GM12878 (cell line): ENCODE measurements at regions not wholly inside any gene's neighbourhood (a gene's known extent, or its start where the extent isn't known, plus 50 kb on each side); places are given as distances from the start of the nearest gene placed in this dataset.

Experiments used
- BHLHE40 ChIP-seq, 2 experiments: fragments of 450-650 bp in 1 of 2; IDR thresholded peaks; 2 replicates each; pipeline ENCODE4 v1.6.1; 2011 to 2017; ENCODE audit warnings: low read depth in 2 of 2, borderline replicate concordance in 1 of 2, improper control_type of control experiment in 1 of 2, low read length in 1 of 2, mild to moderate bottlenecking in 1 of 2
- CHD2 ChIP-seq: IDR thresholded peaks from 2 replicates; pipeline ENCODE4 v1.6.1; 2011; ENCODE audit warnings: low read depth, low read length, improper control_type of control experiment, borderline replicate concordance
- CREB1 ChIP-seq: IDR thresholded peaks from 2 replicates; pipeline ENCODE4 v1.6.1; 2012; ENCODE audit warnings: low read depth, mild to moderate bottlenecking, inconsistent platforms
- EZH2 ChIP-seq: IDR thresholded peaks from 2 replicates; pipeline ENCODE4 v1.6.1; 2012; ENCODE audit warnings: low read depth, mild to moderate bottlenecking, control low read depth, inconsistent platforms, low read length, borderline replicate concordance; ENCODE audit not compliant: control insufficient read depth
- JUNB ChIP-seq: IDR thresholded peaks from 2 replicates; pipeline ENCODE4 v1.6.1; 2016; ENCODE audit warnings: antibody characterized with exemption, mild to moderate bottlenecking
- POLR2A ChIP-seq: IDR thresholded peaks from 2 replicates; pipeline ENCODE4 v1.6.1; 2011; ENCODE audit warnings: low read depth, mild to moderate bottlenecking, low read length
- POLR2AphosphoS5 ChIP-seq: IDR thresholded peaks from 2 replicates; pipeline ENCODE4 v1.6.1; 2011; ENCODE audit warnings: mild to moderate bottlenecking, low read length, inconsistent platforms
- RB1 ChIP-seq: fragments of 450-650 bp; formaldehyde crosslinking; IDR thresholded peaks from 2 replicates; pipeline ENCODE4 v1.6.1; 2017; ENCODE audit warnings: mild to moderate bottlenecking, borderline replicate concordance
- SP1 ChIP-seq: IDR thresholded peaks from one replicate; pipeline ENCODE4 v1.6.1; 2011; ENCODE audit warnings: low read depth, low read length
- TCF7 ChIP-seq: IDR thresholded peaks from 2 replicates; pipeline ENCODE4 v1.6.1; 2014; ENCODE audit warnings: antibody characterized with exemption, borderline replicate concordance
- TF ChIP-seq, protein P1 (sequence below): fragments of 450-650 bp; IDR thresholded peaks from 2 replicates; pipeline ENCODE4 v1.6.1; 2016; ENCODE audit warnings: mild to moderate bottlenecking
- TF ChIP-seq, protein P2 (sequence below): IDR thresholded peaks from 2 replicates; pipeline ENCODE4 v1.6.1; 2011; ENCODE audit warnings: borderline replicate concordance, low read depth, mild to moderate bottlenecking, moderate library complexity, mixed read lengths, low read length; ENCODE audit not compliant: insufficient read depth; ENCODE audit errors: extremely low read length
- TF ChIP-seq, protein P3 (sequence below): IDR thresholded peaks from 2 replicates; pipeline ENCODE4 v1.6.1; 2012; ENCODE audit warnings: low read depth, low read length, improper control_type of control experiment
- TF ChIP-seq, protein P4 (sequence below): IDR thresholded peaks from 2 replicates; pipeline ENCODE4 v1.6.1; 2012; ENCODE audit warnings: low read depth, low read length, improper control_type of control experiment

DNA sequence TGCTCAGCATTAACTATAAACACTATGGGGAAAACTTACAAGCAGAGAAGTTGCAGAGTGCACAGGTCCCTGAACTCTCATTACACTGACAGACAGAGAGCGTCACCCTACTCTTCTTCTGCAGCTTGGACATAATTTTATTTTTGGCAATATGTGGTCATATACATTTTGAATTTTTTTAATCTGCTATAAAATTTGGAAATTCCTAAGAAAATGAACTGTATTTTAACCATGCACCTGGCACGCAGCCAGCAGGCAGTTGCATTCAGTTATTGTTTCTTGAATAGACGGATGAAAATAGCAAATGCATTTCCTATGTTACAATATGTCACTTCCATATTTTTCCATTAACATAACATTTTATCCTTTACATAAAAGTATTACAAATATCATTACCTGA is 100.2 kb downstream of the SLC25A46 start:
- TF ChIP-seq CHD2 = no peak
- TF ChIP-seq, protein P1, sequence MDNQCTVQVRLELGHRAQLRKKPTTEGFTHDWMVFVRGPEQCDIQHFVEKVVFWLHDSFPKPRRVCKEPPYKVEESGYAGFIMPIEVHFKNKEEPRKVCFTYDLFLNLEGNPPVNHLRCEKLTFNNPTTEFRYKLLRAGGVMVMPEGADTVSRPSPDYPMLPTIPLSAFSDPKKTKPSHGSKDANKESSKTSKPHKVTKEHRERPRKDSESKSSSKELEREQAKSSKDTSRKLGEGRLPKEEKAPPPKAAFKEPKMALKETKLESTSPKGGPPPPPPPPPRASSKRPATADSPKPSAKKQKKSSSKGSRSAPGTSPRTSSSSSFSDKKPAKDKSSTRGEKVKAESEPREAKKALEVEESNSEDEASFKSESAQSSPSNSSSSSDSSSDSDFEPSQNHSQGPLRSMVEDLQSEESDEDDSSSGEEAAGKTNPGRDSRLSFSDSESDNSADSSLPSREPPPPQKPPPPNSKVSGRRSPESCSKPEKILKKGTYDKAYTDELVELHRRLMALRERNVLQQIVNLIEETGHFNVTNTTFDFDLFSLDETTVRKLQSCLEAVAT = no peak
- TF ChIP-seq SP1 = no peak
- no peak for TF ChIP-seq BHLHE40 (IDR thresholded peaks at IDR 0.05; ENCODE audit: borderline replicate concordance in 1 of 2, low read depth in 2 of 2, low read length in 1 of 2)
- TF ChIP-seq, protein P2, sequence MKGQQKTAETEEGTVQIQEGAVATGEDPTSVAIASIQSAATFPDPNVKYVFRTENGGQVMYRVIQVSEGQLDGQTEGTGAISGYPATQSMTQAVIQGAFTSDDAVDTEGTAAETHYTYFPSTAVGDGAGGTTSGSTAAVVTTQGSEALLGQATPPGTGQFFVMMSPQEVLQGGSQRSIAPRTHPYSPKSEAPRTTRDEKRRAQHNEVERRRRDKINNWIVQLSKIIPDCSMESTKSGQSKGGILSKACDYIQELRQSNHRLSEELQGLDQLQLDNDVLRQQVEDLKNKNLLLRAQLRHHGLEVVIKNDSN = no peak
- no peak for TF ChIP-seq CREB1
- TF ChIP-seq POLR2AphosphoS5 = no peak
- TF ChIP-seq, protein P3, sequence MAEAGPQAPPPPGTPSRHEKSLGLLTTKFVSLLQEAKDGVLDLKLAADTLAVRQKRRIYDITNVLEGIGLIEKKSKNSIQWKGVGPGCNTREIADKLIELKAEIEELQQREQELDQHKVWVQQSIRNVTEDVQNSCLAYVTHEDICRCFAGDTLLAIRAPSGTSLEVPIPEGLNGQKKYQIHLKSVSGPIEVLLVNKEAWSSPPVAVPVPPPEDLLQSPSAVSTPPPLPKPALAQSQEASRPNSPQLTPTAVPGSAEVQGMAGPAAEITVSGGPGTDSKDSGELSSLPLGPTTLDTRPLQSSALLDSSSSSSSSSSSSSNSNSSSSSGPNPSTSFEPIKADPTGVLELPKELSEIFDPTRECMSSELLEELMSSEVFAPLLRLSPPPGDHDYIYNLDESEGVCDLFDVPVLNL = no peak
- TF ChIP-seq EZH2 = no peak
- TF ChIP-seq JUNB = no peak
- TF ChIP-seq POLR2A = no peak
- no peak for TF ChIP-seq RB1
- TF ChIP-seq, protein P4, sequence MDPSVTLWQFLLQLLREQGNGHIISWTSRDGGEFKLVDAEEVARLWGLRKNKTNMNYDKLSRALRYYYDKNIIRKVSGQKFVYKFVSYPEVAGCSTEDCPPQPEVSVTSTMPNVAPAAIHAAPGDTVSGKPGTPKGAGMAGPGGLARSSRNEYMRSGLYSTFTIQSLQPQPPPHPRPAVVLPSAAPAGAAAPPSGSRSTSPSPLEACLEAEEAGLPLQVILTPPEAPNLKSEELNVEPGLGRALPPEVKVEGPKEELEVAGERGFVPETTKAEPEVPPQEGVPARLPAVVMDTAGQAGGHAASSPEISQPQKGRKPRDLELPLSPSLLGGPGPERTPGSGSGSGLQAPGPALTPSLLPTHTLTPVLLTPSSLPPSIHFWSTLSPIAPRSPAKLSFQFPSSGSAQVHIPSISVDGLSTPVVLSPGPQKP = no peak
- TF ChIP-seq TCF7 = no peak
